ENCODE measurements at regions not wholly inside any gene's neighbourhood (a gene's known extent, or its start where the extent isn't known, plus 50 kb on each side); places are given as distances from the start of the nearest gene placed in this dataset.

DNA sequence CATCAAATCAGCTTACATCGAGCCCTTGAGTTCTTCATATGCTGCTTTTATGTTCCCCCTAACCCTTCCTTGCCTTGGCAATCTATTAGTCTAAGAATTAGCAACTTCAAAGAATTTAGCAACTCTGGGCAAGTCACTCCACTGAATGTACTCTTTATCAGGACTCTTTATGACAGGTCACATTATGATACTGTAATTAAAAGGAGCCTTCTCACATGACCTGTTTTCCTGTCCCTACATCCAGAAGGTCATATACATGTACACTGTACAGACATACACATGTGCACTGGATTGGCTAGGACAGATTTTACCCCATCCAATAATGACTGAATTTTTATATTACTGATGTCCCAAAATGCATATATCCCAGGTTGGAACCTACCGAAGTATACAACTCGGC is 463.1 kb downstream of the SHQ1 start:
- Histone ChIP-seq H3K4me3 (no peak overlapping the region), H3K27ac (ENCODE audit: low read depth) (no peak overlapping the region), H3K4me2 (no peak overlapping the region), H3K27me3 (ENCODE audit: insufficient read depth) (no peaks in the 10 kb centered on the region), H3K36me3 (ENCODE audit: insufficient read depth) (no peaks in the 10 kb centered on the region), H2AFZ (no peak overlapping the region), H4K20me1 (replicated peaks; ENCODE audit: insufficient read depth) (peaks cover 49% of the 10 kb centered on the region), H3F3A (replicated peaks; ENCODE audit: low read depth) (no peaks in the 10 kb centered on the region), H3K79me2 (replicated peaks; ENCODE audit: insufficient read depth) (peaks cover 100% of the 10 kb centered on the region), H3K9me2 (ENCODE audit: insufficient read depth) (no peaks in the 10 kb centered on the region), H3K4me1 (ENCODE audit: insufficient read depth) (peaks cover 100% of the 10 kb centered on the region)
- Mint-ChIP-seq H3K4me3 (no peak overlapping the region), H3K36me3 (ENCODE audit: low read depth) (no peaks in the 10 kb centered on the region), H3K9me3 (no peaks in the 10 kb centered on the region), H3K27ac (peak overlapping the region; percentile 18; the same call in 1 of the 2 replicates), H3K27me3 (ENCODE audit: insufficient read depth, low read depth, poor library complexity) (no peaks in the 10 kb centered on the region), H3K4me1 (peaks cover 86% of the 10 kb centered on the region)
- DNase-seq (ENCODE audit: low spot score) = no peak
- no peak for TF ChIP-seq NANOG (IDR thresholded peaks at IDR 0.05; ENCODE audit: borderline replicate concordance)
- ATAC-seq = no peak

GRCh38 chr3:72384602-72385001 is 463.6 kb downstream of the SHQ1 start:
- Histone ChIP-seq H3K79me2 (replicated peaks; ENCODE audit: insufficient read depth) (peaks cover 100% of the 10 kb centered on the region), H2AFZ (no peak overlapping the region), H4K20me1 (replicated peaks; ENCODE audit: insufficient read depth) (peaks cover 43% of the 10 kb centered on the region), H3K4me3 (no peak overlapping the region), H3K27ac (ENCODE audit: low read depth) (no peak overlapping the region), H3K4me2 (peak overlapping the region; percentile 14; the same call in 1 of the 2 replicates), H3K9me2 (ENCODE audit: insufficient read depth) (no peaks in the 10 kb centered on the region), H3K27me3 (ENCODE audit: insufficient read depth) (no peaks in the 10 kb centered on the region), H3K36me3 (ENCODE audit: insufficient read depth) (no peaks in the 10 kb centered on the region), H3K4me1 (ENCODE audit: insufficient read depth) (peaks cover 100% of the 10 kb centered on the region), H3F3A (replicated peaks; ENCODE audit: low read depth) (no peaks in the 10 kb centered on the region)
- DNase-seq (ENCODE audit: low spot score) (no peak), ATAC-seq (no peak)
- Mint-ChIP-seq H3K9me3 (no peaks in the 10 kb centered on the region), H3K27ac (peak overlapping the region; percentile 72), H3K4me1 (peaks cover 91% of the 10 kb centered on the region), H3K36me3 (ENCODE audit: low read depth) (no peaks in the 10 kb centered on the region), H3K4me3 (no peak overlapping the region), H3K27me3 (ENCODE audit: insufficient read depth, low read depth, poor library complexity) (no peaks in the 10 kb centered on the region)
- TF ChIP-seq ZNF331 (CRISPR knock-in tag; IDR thresholded peaks at IDR 0.05; ENCODE audit: low read depth) (no peak), EZH2 (IDR thresholded peaks at IDR 0.05; ENCODE audit: low read depth, unreplicated experiment) (no peak), STAT1 (IDR thresholded peaks at IDR 0.05; ENCODE audit: unreplicated experiment) (no peak), POLR2AphosphoS5 (IDR thresholded peaks at IDR 0.05; ENCODE audit: low read depth) (no peak), ETS1 (IDR thresholded peaks at IDR 0.05) (no peak), NANOG (IDR thresholded peaks at IDR 0.05; ENCODE audit: borderline replicate concordance) (no peak), ZNF114 (CRISPR knock-in tag; IDR thresholded peaks at IDR 0.05) (no peak), CREB1 (CRISPR knock-in tag; IDR thresholded peaks at IDR 0.05; ENCODE audit: low read depth) (no peak), JUNB (IDR thresholded peaks at IDR 0.05; ENCODE audit: unreplicated experiment) (no peak), REST (IDR thresholded peaks at IDR 0.05; ENCODE audit: unreplicated experiment) (no peak), EZH2phosphoT487 (IDR thresholded peaks at IDR 0.05; ENCODE audit: unreplicated experiment) (no peak)
- TF ChIP-seq, protein P1, sequence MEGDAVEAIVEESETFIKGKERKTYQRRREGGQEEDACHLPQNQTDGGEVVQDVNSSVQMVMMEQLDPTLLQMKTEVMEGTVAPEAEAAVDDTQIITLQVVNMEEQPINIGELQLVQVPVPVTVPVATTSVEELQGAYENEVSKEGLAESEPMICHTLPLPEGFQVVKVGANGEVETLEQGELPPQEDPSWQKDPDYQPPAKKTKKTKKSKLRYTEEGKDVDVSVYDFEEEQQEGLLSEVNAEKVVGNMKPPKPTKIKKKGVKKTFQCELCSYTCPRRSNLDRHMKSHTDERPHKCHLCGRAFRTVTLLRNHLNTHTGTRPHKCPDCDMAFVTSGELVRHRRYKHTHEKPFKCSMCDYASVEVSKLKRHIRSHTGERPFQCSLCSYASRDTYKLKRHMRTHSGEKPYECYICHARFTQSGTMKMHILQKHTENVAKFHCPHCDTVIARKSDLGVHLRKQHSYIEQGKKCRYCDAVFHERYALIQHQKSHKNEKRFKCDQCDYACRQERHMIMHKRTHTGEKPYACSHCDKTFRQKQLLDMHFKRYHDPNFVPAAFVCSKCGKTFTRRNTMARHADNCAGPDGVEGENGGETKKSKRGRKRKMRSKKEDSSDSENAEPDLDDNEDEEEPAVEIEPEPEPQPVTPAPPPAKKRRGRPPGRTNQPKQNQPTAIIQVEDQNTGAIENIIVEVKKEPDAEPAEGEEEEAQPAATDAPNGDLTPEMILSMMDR (conservative IDR thresholded peaks at IDR 0.05; ENCODE audit: low read depth in 2 of 2) = no peak
